ENCODE measurements at regions not wholly inside any gene's neighbourhood (a gene's known extent, or its start where the extent isn't known, plus 50 kb on each side); places are given as distances from the start of the nearest gene placed in this dataset.

- Histone ChIP-seq H3K4me1 (ENCODE audit: insufficient read depth) (no peaks in the 10 kb centered on the region), H3K27ac (ENCODE audit: low read depth) (no peak overlapping the region), H3K4me3 (ENCODE audit: low read depth, low read length) (no peak overlapping the region), H3K36me3 (ENCODE audit: insufficient read depth) (no peaks in the 10 kb centered on the region)
- no peak for DNase-seq (ENCODE audit: extremely low spot score)
- 35% methylated on average over 2 of the region's 2 CpGs for WGBS
Measured at GRCh38 chr5:42360056-42360455, 63.2 kb upstream of the GHR start.

- no peak for DNase-seq (ENCODE audit: extremely low spot score)
- Histone ChIP-seq H3K27ac (ENCODE audit: low read depth) (no peak overlapping the region), H3K36me3 (ENCODE audit: insufficient read depth) (no peaks in the 10 kb centered on the region), H3K4me3 (ENCODE audit: low read depth, low read length) (no peak overlapping the region), H3K4me1 (ENCODE audit: insufficient read depth) (no peaks in the 10 kb centered on the region)
- WGBS: 34% methylated on average over 3 of the region's 3 CpGs
Measured at GRCh38 chr5:42360616-42361314, 62.5 kb upstream of the GHR start.

GRCh38 chr5:42361315-42361688, 61.9 kb upstream of the GHR start:
- Histone ChIP-seq H3K36me3 (ENCODE audit: insufficient read depth) (no peaks in the 10 kb centered on the region), H3K4me1 (ENCODE audit: insufficient read depth) (no peaks in the 10 kb centered on the region), H3K4me3 (ENCODE audit: low read depth, low read length) (no peak overlapping the region), H3K27ac (ENCODE audit: low read depth) (no peak overlapping the region)
- no peak for DNase-seq (ENCODE audit: extremely low spot score)
- 57% methylated on average over 3 of the region's 3 CpGs for WGBS

GRCh38 chr5:42366051-42366450, 57.2 kb upstream of the GHR start:
- no peak for DNase-seq (ENCODE audit: extremely low spot score)
- Histone ChIP-seq H3K4me3 (ENCODE audit: low read depth, low read length) (no peak overlapping the region), H3K4me1 (ENCODE audit: insufficient read depth) (no peaks in the 10 kb centered on the region), H3K36me3 (ENCODE audit: insufficient read depth) (no peaks in the 10 kb centered on the region), H3K27ac (ENCODE audit: low read depth) (no peak overlapping the region)
- WGBS: 66% methylated on average over 2 of the region's 2 CpGs
